ENCODE measurements at regions not wholly inside any gene's neighbourhood (a gene's known extent, or its start where the extent isn't known, plus 50 kb on each side); places are given as distances from the start of the nearest gene placed in this dataset.

DNA sequence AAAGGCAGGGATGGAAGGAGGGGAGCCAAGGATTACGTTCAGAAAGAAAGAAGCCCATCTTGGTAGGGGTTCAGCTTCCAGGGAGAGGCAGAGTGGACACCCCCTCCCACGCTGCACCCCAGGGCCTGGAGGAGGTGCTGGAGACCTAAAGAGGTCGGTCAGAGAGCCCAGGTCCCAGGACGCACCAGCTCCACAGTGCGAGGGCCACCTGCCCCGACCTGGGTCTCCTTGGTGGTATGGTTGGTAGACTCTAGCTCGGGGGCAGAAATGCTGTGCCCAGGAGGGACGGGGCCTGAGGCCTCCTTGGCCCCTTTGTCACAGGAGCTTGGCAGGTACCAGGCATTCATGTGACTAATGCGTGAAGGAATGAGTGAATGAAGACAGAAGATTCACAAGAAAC is 87.1 kb upstream of the RAB6C start (continued):
- TF ChIP-seq, protein P1, sequence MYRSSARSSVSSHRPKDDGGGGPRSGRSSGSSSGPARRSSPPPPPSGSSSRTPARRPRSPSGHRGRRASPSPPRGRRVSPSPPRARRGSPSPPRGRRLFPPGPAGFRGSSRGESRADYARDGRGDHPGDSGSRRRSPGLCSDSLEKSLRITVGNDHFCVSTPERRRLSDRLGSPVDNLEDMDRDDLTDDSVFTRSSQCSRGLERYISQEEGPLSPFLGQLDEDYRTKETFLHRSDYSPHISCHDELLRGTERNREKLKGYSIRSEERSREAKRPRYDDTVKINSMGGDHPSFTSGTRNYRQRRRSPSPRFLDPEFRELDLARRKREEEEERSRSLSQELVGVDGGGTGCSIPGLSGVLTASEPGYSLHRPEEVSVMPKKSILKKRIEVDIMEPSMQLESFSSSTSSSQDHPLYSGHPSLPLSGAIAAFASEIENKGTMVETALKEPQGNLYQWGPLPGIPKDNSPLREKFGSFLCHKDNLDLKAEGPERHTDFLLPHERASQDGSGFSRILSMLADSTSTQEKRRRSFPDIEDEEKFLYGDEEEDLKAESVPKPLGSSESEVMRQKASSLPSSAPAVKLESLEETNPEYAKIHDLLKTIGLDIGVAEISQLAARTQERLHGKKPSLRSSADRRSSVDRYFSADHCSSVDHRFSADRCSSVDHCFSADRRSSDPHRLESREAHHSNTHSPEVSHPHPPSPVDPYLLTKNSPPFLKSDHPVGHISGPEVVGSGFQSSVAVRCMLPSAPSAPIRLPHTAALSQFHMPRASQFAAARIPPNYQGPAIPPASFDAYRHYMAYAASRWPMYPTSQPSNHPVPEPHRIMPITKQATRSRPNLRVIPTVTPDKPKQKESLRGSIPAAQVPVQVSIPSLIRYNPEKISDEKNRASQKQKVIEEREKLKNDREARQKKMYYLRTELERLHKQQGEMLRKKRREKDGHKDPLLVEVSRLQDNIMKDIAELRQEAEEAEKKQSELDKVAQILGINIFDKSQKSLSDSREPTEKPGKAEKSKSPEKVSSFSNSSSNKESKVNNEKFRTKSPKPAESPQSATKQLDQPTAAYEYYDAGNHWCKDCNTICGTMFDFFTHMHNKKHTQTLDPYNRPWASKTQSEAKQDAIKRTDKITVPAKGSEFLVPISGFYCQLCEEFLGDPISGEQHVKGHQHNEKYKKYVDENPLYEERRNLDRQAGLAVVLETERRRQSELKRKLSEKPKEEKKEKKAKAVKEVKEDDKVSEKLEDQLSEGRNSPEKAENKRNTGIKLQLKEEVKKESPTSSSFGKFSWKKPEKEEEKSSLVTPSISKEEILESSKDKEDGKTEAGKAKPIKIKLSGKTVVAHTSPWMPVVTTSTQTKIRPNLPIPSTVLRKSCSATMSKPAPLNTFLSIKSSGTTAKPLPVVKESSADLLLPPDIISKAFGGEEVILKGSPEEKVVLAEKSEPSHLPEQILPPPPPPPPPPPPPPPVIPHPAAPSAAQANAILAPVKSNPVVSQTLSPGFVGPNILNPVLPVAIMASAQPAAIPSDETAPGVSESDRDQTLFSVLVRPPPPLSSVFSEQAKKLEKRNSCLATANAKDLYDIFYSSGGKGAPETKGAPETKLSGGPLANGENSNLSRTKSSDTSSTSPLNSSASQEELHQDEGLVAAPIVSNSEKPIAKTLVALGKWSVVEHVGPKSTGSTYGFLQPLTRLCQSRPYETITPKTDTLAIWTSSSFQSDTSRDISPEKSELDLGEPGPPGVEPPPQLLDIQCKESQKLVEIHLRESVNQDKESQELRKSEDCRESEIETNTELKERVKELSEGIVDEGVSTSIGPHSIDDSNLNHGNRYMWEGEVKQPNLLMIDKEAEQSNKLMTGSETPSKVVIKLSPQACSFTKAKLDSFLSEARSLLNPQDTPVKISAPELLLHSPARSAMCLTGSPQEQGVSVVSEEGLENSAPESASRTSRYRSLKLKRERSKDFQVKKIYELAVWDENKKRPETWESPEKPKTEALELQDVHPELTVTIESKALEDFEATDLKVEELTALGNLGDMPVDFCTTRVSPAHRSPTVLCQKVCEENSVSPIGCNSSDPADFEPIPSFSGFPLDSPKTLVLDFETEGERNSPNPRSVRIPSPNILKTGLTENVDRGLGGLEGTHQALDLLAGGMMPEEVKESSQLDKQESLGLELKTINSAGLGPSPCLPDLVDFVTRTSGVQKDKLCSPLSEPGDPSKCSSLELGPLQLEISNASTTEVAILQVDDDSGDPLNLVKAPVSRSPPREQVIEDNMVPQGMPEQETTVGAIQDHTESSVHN (IDR thresholded peaks at IDR 0.05; ENCODE audit: borderline replicate concordance in 1 of 2, low read depth in 1 of 2), result no peak
- TF ChIP-seq FOXK2 (conservative IDR thresholded peaks at IDR 0.05 in 1 of 2, IDR thresholded peaks at IDR 0.05 in 1 of 2; ENCODE audit: low read depth in 2 of 2) (no peak), BHLHE40 (IDR thresholded peaks at IDR 0.05; ENCODE audit: low read length) (no peak), SIN3B (IDR thresholded peaks at IDR 0.05; ENCODE audit: low read depth) (no peak), EZH2 (IDR thresholded peaks at IDR 0.05; ENCODE audit: borderline replicate concordance, low read depth, low read length) (no peak), ARID1B (IDR thresholded peaks at IDR 0.05) (no peak)
- TF ChIP-seq, protein P2, sequence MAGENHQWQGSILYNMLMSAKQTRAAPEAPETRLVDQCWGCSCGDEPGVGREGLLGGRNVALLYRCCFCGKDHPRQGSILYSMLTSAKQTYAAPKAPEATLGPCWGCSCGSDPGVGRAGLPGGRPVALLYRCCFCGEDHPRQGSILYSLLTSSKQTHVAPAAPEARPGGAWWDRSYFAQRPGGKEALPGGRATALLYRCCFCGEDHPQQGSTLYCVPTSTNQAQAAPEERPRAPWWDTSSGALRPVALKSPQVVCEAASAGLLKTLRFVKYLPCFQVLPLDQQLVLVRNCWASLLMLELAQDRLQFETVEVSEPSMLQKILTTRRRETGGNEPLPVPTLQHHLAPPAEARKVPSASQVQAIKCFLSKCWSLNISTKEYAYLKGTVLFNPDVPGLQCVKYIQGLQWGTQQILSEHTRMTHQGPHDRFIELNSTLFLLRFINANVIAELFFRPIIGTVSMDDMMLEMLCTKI (IDR thresholded peaks at IDR 0.05; ENCODE audit: partially characterized antibody), result no peak
